Vagina (tissue), 2 donors: ENCODE measurements at regions not wholly inside any gene's neighbourhood (a gene's known extent, or its start where the extent isn't known, plus 50 kb on each side); places are given as distances from the start of the nearest gene placed in this dataset.

Experiments used
- CTCF ChIP-seq, 3 experiments: fragments of 450-650 bp in 2 of 3; fragments of 200-600 bp in 1 of 3; sonication (generic) in 1 of 3; IDR thresholded peaks; one replicate each; pipeline ENCODE4 v1.5.1; 2017 to 2019; ENCODE audit warnings: antibody characterized with exemption in 3 of 3, mild to moderate bottlenecking in 2 of 3, moderate library complexity in 2 of 3
- POLR2A ChIP-seq, 2 donors: fragments of 450-650 bp; IDR thresholded peaks; one replicate each; pipeline ENCODE4 v1.6.1; 2017; ENCODE audit warnings: antibody characterized with exemption in 2 of 2, mild to moderate bottlenecking in 2 of 2, moderate library complexity in 2 of 2
- POLR2AphosphoS5 ChIP-seq, 2 donors: sonication (generic); formaldehyde crosslinking; IDR thresholded peaks; one replicate each; pipeline ENCODE4 v1.9.0; 2017; ENCODE audit warnings: antibody characterized with exemption in 2 of 2, mild to moderate bottlenecking in 2 of 2, low read depth in 1 of 2; ENCODE audit not compliant: insufficient read depth in 1 of 2

- TF ChIP-seq POLR2A (IDR thresholded peaks at IDR 0.05) (no peak), CTCF (IDR thresholded peaks at IDR 0.05) (no peak), POLR2AphosphoS5 (IDR thresholded peaks at IDR 0.05; ENCODE audit: insufficient read depth in 1 of 2, low read depth in 1 of 2) (no peak)
These were observed 200.9 kb upstream of the MEIS1 start for GRCh38 chr2:66233981-66234380.
